Neutrophil (primary cell): ENCODE measurements at regions not wholly inside any gene's neighbourhood (a gene's known extent, or its start where the extent isn't known, plus 50 kb on each side); places are given as distances from the start of the nearest gene placed in this dataset.

Experiments
- H3K27ac ChIP-seq: fragments of 200-600 bp; sonication (generic); 2 replicates; pipeline ENCODE4 v1.5.1; 2016; ENCODE audit warnings: mild to moderate bottlenecking, moderate library complexity
- H3K27me3 ChIP-seq: fragments of 200-600 bp; sonication (generic); 2 replicates; pipeline ENCODE4 v1.6.0; 2016; ENCODE audit warnings: mild to moderate bottlenecking
- H3K36me3 ChIP-seq: fragments of 200-600 bp; sonication (generic); 2 replicates; pipeline ENCODE4 v1.5.1; 2017
- H3K4me1 ChIP-seq, 2 experiments: fragments of 200-600 bp in 1 of 2; sonication (generic) in 1 of 2; 1 replicate in 1 of 2; 2 replicates in 1 of 2; pipeline versions ENCODE4 v1.5.1 to v1.6.1; 2013 to 2016; ENCODE audit warnings: low read depth in 1 of 2, low read length in 1 of 2, mild to moderate bottlenecking in 1 of 2, moderate library complexity in 1 of 2; ENCODE audit not compliant: control insufficient read depth in 1 of 2, insufficient read depth in 1 of 2
- H3K4me3 ChIP-seq, 2 experiments: fragments of 200-600 bp in 1 of 2; sonication (generic) in 1 of 2; 1 replicate in 1 of 2; 2 replicates in 1 of 2; pipeline ENCODE4 v1.5.1; 2013 to 2016; ENCODE audit warnings: low read depth in 1 of 2, low read length in 1 of 2, mild to moderate bottlenecking in 1 of 2, moderate library complexity in 1 of 2
- H3K9me3 ChIP-seq: fragments of 200-600 bp; sonication (generic); 2 replicates; pipeline ENCODE4 v1.5.1; 2016
- TF ChIP-seq, protein P1 (sequence below): fragments of 200-600 bp; sonication (generic); IDR thresholded peaks from 2 replicates; pipeline ENCODE4 v1.5.1; 2016; ENCODE audit warnings: antibody characterized with exemption

DNA sequence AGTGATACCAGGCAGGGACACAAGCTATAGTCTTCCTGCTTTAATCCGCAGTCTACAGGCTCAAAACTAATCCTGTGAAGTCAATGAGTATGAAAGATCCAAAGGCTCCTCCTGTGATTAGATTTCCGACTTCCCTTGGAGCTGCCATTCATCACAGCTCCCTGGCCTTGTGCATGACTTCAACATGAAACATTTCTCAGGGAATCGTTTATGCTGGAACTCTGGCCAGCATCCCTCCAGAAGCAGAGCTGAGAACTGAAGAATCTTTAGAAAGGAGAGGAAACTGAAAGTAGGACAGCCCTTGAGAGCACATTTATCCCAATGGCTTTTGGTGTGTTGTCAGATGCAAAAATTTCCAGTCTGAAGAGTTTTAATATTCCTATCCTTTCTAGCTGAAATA, 84.3 kb upstream of the SESTD1 start:
- Histone ChIP-seq H3K4me1 (peaks cover 19 to 27% of the 10 kb centered on the region in 2 experiments), H3K9me3 (no peaks in the 10 kb centered on the region), H3K36me3 (no peaks in the 10 kb centered on the region), H3K27me3 (no peaks in the 10 kb centered on the region), H3K4me3 (no peak overlapping the region), H3K27ac (no peak overlapping the region)
- TF ChIP-seq, protein P1, sequence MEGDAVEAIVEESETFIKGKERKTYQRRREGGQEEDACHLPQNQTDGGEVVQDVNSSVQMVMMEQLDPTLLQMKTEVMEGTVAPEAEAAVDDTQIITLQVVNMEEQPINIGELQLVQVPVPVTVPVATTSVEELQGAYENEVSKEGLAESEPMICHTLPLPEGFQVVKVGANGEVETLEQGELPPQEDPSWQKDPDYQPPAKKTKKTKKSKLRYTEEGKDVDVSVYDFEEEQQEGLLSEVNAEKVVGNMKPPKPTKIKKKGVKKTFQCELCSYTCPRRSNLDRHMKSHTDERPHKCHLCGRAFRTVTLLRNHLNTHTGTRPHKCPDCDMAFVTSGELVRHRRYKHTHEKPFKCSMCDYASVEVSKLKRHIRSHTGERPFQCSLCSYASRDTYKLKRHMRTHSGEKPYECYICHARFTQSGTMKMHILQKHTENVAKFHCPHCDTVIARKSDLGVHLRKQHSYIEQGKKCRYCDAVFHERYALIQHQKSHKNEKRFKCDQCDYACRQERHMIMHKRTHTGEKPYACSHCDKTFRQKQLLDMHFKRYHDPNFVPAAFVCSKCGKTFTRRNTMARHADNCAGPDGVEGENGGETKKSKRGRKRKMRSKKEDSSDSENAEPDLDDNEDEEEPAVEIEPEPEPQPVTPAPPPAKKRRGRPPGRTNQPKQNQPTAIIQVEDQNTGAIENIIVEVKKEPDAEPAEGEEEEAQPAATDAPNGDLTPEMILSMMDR, result no peak

DNA sequence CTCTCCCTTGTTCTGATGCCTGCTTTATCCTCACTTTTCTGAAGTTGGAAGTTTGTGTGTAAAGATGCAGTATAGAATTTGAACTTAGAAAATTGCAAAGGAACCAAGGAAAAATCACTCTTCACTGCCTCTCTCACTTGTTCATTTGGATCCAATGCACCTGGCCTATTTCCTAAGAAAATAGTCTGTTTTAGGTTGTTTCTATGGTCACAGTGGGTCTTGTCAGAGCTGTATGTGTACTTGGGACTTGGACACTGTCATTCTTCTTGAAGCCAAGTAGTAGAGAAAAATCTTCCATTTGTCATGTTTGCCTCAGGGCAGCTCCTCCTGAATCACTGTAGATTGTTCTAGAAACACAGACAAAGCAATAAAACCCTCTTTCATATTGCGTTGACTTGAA, 80.3 kb upstream of the SESTD1 start:
- TF ChIP-seq, protein P1, result no peak

DNA sequence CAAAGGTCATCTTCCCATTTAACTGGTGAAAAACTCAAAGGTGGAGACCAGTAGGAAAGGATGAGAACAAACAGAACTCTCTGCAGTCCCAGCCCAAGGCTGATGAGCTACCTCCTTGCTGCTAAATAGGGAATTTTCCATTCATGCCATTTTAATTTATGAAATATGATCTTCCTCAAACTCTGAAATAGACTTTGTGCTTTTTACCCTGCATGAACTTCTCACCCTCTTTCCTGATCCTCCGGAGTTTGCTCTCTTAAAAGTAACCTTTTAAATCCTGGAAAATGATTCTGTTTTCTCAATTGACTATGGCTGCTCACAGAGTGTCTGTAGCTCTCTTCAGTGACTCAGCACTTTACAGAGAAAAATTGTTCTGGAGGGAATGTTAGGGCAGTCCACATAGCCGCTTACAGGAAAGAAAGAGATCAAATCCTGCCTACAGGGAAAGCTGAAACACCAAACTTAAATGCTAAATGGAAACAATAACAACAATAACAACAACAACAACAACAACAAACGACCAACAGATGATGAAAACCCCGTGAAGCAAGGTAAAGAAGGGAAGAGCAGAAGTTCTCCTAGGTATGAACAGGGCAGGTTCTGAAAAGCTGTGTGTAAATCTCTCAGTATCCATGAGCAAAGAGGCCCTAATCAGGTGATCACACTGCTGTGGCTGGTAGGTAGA, 79.8 kb upstream of the SESTD1 start:
- Histone ChIP-seq H3K27me3 (no peaks in the 10 kb centered on the region), H3K27ac (no peak overlapping the region), H3K36me3 (no peaks in the 10 kb centered on the region), H3K4me1 (no peaks in the 10 kb centered on the region), H3K4me3 (no peak overlapping the region), H3K9me3 (no peaks in the 10 kb centered on the region)
- TF ChIP-seq, protein P1, result no peak

More for the DNA sequence above, 80.3 kb upstream of the SESTD1 start:
- H3K27me3 ChIP-seq, result no peaks in the 10 kb centered on the region
- H3K27ac ChIP-seq, result no peak overlapping the region
- H3K4me1 ChIP-seq, result peaks cover under 1 to 1% of the 10 kb centered on the region in 2 experiments
- H3K9me3 ChIP-seq, result no peaks in the 10 kb centered on the region
- no peaks in the 10 kb centered on the region for H3K36me3 ChIP-seq
- no peak overlapping the region for H3K4me3 ChIP-seq

DNA sequence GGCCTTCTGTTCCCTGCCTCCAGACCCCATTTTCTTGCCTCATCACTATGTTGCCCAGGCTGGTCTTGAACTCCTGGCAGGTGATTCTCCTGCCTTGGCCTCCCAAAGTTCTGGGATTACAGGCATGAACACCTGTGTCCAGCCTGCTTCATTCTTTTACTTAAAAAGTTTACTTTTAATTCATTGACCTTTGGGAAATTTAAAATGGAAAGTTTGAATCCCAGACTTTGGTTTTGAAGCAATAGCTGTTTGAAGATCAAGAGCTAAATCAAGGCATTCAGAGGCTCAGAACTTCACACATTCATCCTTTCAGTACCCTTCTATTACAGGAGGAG, 79.3 kb upstream of the SESTD1 start:
- TF ChIP-seq, protein P1, result no peak
- no peaks in the 10 kb centered on the region for H3K9me3 ChIP-seq
- H3K27ac ChIP-seq, result no peak overlapping the region
- no peaks in the 10 kb centered on the region for H3K4me1 ChIP-seq
- no peak overlapping the region for H3K4me3 ChIP-seq
- no peaks in the 10 kb centered on the region for H3K27me3 ChIP-seq
- no peaks in the 10 kb centered on the region for H3K36me3 ChIP-seq

DNA sequence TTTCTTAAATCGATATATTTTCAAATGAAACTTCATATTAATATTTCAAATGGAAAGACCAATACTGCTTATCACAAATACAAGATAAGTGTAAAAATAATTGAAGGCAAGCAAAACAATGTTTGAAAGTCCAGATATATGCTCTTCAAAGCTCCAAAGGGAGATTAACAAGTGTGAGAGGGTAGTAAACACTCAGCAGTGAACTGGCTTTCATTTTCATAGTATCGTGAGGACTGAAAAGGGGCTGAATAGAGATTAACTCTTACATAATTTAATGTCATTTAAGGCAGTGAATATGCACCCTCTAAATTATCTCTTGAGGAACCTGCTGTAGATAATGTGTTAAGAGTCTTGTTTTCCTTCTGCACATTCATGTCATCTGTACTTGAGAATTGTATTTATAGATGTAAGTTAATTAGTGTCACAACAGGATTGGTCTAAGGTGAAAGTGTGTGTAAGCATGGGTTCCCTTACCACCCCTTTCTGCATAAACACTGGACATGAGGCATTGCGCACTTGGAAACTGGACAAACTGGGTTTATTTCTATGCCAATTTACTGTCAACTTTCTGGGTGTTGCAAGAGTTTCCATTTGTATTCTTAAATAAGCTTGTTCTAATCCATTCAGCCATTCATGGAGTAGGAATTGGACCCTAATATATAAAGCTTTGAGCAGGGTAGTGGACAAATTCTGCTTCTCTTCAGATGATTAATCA, 76.7 kb upstream of the SESTD1 start:
- Histone ChIP-seq H3K9me3 (no peaks in the 10 kb centered on the region), H3K27me3 (no peaks in the 10 kb centered on the region), H3K4me3 (no peak overlapping the region), H3K36me3 (no peaks in the 10 kb centered on the region), H3K27ac (no peak overlapping the region), H3K4me1 (no peaks in the 10 kb centered on the region)
- TF ChIP-seq, protein P1, result no peak
